A549 (cell line): ENCODE measurements at regions not wholly inside any gene's neighbourhood (a gene's known extent, or its start where the extent isn't known, plus 50 kb on each side); places are given as distances from the start of the nearest gene placed in this dataset.

ENCODE experiments used
- ATAC-seq, 2 experiments: fragments of 200-7000 bp in 1 of 2; fragments of >200 bp in 1 of 2; cut with Nextera tagmentation in 1 of 2; cut with Tn5 transposase in 1 of 2; 3 replicates each; pipeline versions ENCODE4 v1.8.0 to v1.9.1; 2018 to 2020; ENCODE audit warnings: mild to moderate bottlenecking in 1 of 2, moderate library complexity in 1 of 2
- CTCF ChIA-PET: fragments of 300-600 bp; sonication (Branson Sonifier 250); formaldehyde crosslinking; extraction: SDS; loops from one replicate; lab custom pipeline; 2021; ENCODE audit warnings: antibody characterized with exemption, inconsistent platforms; lab: Yijun Ruan, JAX
- POLR2A ChIA-PET: fragments of 350-600 bp; formaldehyde crosslinking; extraction: SDS; loops from one replicate; lab custom pipeline; 2021; ENCODE audit warnings: antibody characterized with exemption, inconsistent platforms; lab: Yijun Ruan, JAX
- DNase-seq, 2 experiments: peaks; one replicate each; pipeline versions ENCODE4 v3.0.0 to v3.0.0-alpha.2; 2011 to 2016; ENCODE audit warnings: low read depth in 1 of 2, low spot score in 1 of 2
- FAIRE-seq: peaks from 2 replicates; lab custom pipeline; 2011; peaks lifted over from hg19 to GRCh38; lab: Jason Lieb, UNC
- H3K27ac ChIP-seq, 2 experiments: fragments of >200 bp; sonication (Bioruptor Twin); formaldehyde crosslinking; 3 replicates each; pipeline ENCODE4 v1.5.1; 2016 to 2017
- H3K4me1 ChIP-seq: fragments of >200 bp; sonication (Bioruptor Twin); formaldehyde crosslinking; 3 replicates; pipeline ENCODE4 v1.6.1; 2016
- H3K4me2 ChIP-seq: fragments of >200 bp; sonication (Bioruptor Twin); formaldehyde crosslinking; 3 replicates; pipeline ENCODE4 v1.6.1; 2016
- H3K4me3 ChIP-seq: fragments of >200 bp; sonication (Bioruptor Twin); formaldehyde crosslinking; 3 replicates; pipeline ENCODE4 v1.5.1; 2016
- H3K9me3 ChIP-seq: fragments of >200 bp; sonication (Bioruptor Twin); formaldehyde crosslinking; 3 replicates; pipeline ENCODE4 v1.6.1; 2016
- BCL3 ChIP-seq: fragments of >200 bp; sonication (Bioruptor Twin); formaldehyde crosslinking; IDR thresholded peaks from 3 replicates; pipeline ENCODE4 v1.6.1; 2016
- BHLHE40 ChIP-seq: IDR thresholded peaks from 2 replicates; pipeline ENCODE4 v1.6.1; 2012; ENCODE audit warnings: low read depth, low read length, inconsistent platforms
- CBX2 ChIP-seq: fragments of 200-600 bp; sonication (generic); IDR thresholded peaks from 2 replicates; pipeline ENCODE4 v1.6.1; 2016; ENCODE audit warnings: low read depth, mild to moderate bottlenecking, borderline replicate concordance
- CBX8 ChIP-seq: fragments of 200-600 bp; sonication (generic); IDR thresholded peaks from 2 replicates; pipeline ENCODE4 v1.6.1; 2016
- CTCF ChIP-seq: fragments of >200 bp; sonication (Bioruptor Twin); formaldehyde crosslinking; IDR thresholded peaks from 3 replicates; pipeline ENCODE4 v1.5.1; 2016
- EHF ChIP-seq: fragments of 250-450 bp; sonication (Bioruptor Pico); IDR thresholded peaks from 2 replicates; pipeline ENCODE4 v1.5.0; 2020; ENCODE audit warnings: mild to moderate bottlenecking
- ESRRA ChIP-seq: fragments of 150-350 bp; IDR thresholded peaks from 2 replicates; pipeline ENCODE4 v1.6.1; 2014; ENCODE audit warnings: mild to moderate bottlenecking, low read length, borderline replicate concordance
- FOXS1 ChIP-seq: fragments of 250-450 bp; sonication (Bioruptor Pico); IDR thresholded peaks from 2 replicates; pipeline ENCODE4 v1.5.0; 2020; ENCODE audit warnings: mild to moderate bottlenecking, moderate library complexity
- HES2 ChIP-seq: fragments of >200 bp; sonication (Bioruptor Twin); formaldehyde crosslinking; IDR thresholded peaks from 2 replicates; pipeline ENCODE4 v1.6.1; 2016
- HEYL ChIP-seq: fragments of 250-450 bp; sonication (Bioruptor Pico); IDR thresholded peaks from 2 replicates; pipeline ENCODE4 v1.8.0; 2021; ENCODE audit warnings: mild to moderate bottlenecking, moderate library complexity
- HOXB5 ChIP-seq: fragments of 250-450 bp; sonication (Bioruptor Pico); IDR thresholded peaks from 2 replicates; pipeline ENCODE4 v1.5.0; 2020; ENCODE audit warnings: mild to moderate bottlenecking, moderate library complexity
- JUN ChIP-seq, 2 experiments: fragments of >200 bp; sonication (Bioruptor Twin); formaldehyde crosslinking; IDR thresholded peaks; 2 replicates in 1 of 2; 3 replicates in 1 of 2; pipeline ENCODE4 v1.6.1; 2016 to 2017
- KDM1A ChIP-seq: fragments of 200-600 bp; sonication (generic); IDR thresholded peaks from 2 replicates; pipeline ENCODE4 v1.6.1; 2016; ENCODE audit warnings: low read depth, mild to moderate bottlenecking
- MAX ChIP-seq: IDR thresholded peaks from 2 replicates; pipeline ENCODE4 v1.6.1; 2012
- NFE2L2 ChIP-seq: fragments of 150-350 bp; conservative IDR thresholded peaks from 2 replicates; pipeline ENCODE4 v1.6.1; 2014; ENCODE audit warnings: low read length
- NPAS2 ChIP-seq: fragments of 250-450 bp; sonication (Bioruptor Pico); IDR thresholded peaks from 2 replicates; pipeline ENCODE4 v1.8.0; 2022; ENCODE audit warnings: mild to moderate bottlenecking, moderate library complexity, borderline replicate concordance
- PHF8 ChIP-seq: fragments of 200-600 bp; sonication (generic); IDR thresholded peaks from 2 replicates; pipeline ENCODE4 v1.6.1; 2016; ENCODE audit warnings: low read depth, mild to moderate bottlenecking, antibody characterized with exemption, moderate library complexity, borderline replicate concordance
- RCOR1 ChIP-seq: fragments of 150-350 bp; IDR thresholded peaks from 2 replicates; pipeline ENCODE4 v1.6.1; 2014; ENCODE audit warnings: antibody characterized with exemption, low read length, low read depth
- REST ChIP-seq: fragments of 200-600 bp; sonication (generic); IDR thresholded peaks from 2 replicates; pipeline ENCODE4 v1.6.1; 2016; ENCODE audit warnings: antibody characterized with exemption, mild to moderate bottlenecking, moderate library complexity
- SREBF2 ChIP-seq: fragments of 450-650 bp; IDR thresholded peaks from 2 replicates; pipeline ENCODE4 v1.6.1; 2014; ENCODE audit warnings: mild to moderate bottlenecking, moderate library complexity
- TP53 ChIP-seq: fragments of 250-450 bp; sonication (Bioruptor Pico); IDR thresholded peaks from 2 replicates; pipeline ENCODE4 v1.5.0; 2021; ENCODE audit warnings: mild to moderate bottlenecking, moderate library complexity
- ZC3H11A ChIP-seq: fragments of 450-650 bp; IDR thresholded peaks from 2 replicates; pipeline ENCODE4 v1.6.1; 2014; ENCODE audit warnings: antibody characterized with exemption, mild to moderate bottlenecking
- ZSCAN20 ChIP-seq: fragments of 250-450 bp; sonication (Bioruptor Pico); IDR thresholded peaks from 2 replicates; pipeline ENCODE4 v1.8.0; 2022; ENCODE audit warnings: mild to moderate bottlenecking, moderate library complexity
- WGBS: methylation state at CpG from one replicate; pipeline ENCODE4 v1.1.6; 2017; ENCODE audit errors: missing lambda C conversion rate; 5-methylcytosine and 5-hydroxymethylcytosine counted together

GRCh38 chr17:47066095-47066494 lies 87.0 kb upstream of the RPRML start:
- DNase-seq, result peak; percentile 28 to 29
- peaks cover 27% of the 10 kb centered on the region for H3K4me1 ChIP-seq
- CTCF ChIA-PET, result no interaction called here
- H3K9me3 ChIP-seq, result no peaks in the 10 kb centered on the region
- H3K4me2 ChIP-seq, result peak overlapping the region; percentile 93
- H3K27ac ChIP-seq, result peak overlapping the region in 1 of 2 experiments; percentile 86; a peak in 1 of 6 replicates
- peak overlapping the region; percentile 57; the same call in 2 of the 3 replicates for H3K4me3 ChIP-seq
- ATAC-seq, result 0 out of 6 replicates have a peak, but pooled peaks of 1 of the 2 experiments have one; percentile 26
- TF ChIP-seq ZC3H11A (no peak), CBX8 (no peak), ESRRA (no peak), BCL3 (no peak), SREBF2 (no peak), JUN (IDR thresholded peaks at IDR 0.05) (no peak)
- FAIRE-seq, result no peak
- 77% methylated on average over 6 of the region's 6 CpGs for WGBS
- POLR2A ChIA-PET, result no interaction called here

GRCh38 chr17:47064684-47065083 lies 85.6 kb upstream of the RPRML start:
- peaks cover 15% of the 10 kb centered on the region for H3K4me1 ChIP-seq
- CTCF ChIA-PET, result no interaction called here
- FAIRE-seq, result no peak
- POLR2A ChIA-PET, result no interaction called here
- H3K9me3 ChIP-seq, result no peaks in the 10 kb centered on the region
- no peak overlapping the region for H3K4me3 ChIP-seq
- TF ChIP-seq CBX2 (no peak), NFE2L2 (no peak), HES2 (no peak), CBX8 (no peak), EHF (no peak), REST (no peak), PHF8 (no peak), KDM1A (no peak), RCOR1 (no peak), TP53 (CRISPR knock-in tag) (no peak), HOXB5 (CRISPR knock-in tag) (no peak), HEYL (CRISPR knock-in tag) (no peak), CTCF (no peak), FOXS1 (CRISPR knock-in tag) (no peak), ZSCAN20 (CRISPR knock-in tag) (no peak), BHLHE40 (no peak), NPAS2 (CRISPR knock-in tag) (no peak), MAX (no peak)
- TF ChIP-seq, all 56 proteins: peak for 0
- ATAC-seq, result no peak
- DNase-seq, result no peak
- WGBS, result 96% methylated on average over 5 of the region's 5 CpGs
- H3K27ac ChIP-seq, result no peak overlapping the region
- H3K4me2 ChIP-seq, result no peak overlapping the region
